ENCODE measurements at regions not wholly inside any gene's neighbourhood (a gene's known extent, or its start where the extent isn't known, plus 50 kb on each side); places are given as distances from the start of the nearest gene placed in this dataset.

DNA sequence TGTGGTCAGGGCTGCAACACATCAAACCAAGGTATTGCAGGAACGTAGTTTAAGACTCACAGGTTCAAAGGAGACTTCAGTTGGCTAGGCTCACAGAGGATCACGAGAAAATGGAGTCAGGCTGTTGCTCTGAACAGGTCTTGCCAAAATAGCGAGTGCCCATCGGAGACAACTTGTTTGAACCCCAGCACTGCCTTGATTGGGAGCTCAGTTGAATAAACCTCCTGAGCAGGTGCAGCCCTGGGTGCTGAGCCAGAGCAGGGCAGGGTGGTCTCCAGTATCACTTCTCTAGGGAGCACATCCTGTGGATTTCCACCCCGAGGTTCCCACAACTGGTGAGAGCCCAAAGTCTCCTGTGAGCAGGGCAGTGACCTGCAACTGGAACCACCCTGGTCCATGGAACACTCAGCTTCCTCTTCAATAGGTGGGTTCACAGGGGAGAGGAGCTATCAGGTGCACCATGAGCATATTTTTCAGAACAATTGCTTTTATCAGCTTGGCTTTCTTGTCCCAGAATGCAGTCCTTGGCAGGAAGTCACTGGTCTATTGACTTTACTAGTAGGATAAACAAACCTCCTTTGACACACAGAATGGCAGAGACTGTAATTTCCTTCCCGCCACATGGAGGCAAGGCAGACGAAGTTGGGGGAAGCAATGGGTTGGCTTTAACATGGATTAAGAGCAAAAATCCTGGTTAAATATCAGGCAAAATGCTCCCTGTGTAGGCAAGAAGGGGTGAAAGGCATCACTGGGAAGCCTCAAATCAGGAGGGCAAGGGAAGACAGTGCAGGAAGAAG, 267.7 kb upstream of the FOXQ1 start:
- Histone ChIP-seq H3K4me2 (ENCODE audit: low read length) (no peak overlapping the region), H2AFZ (ENCODE audit: low read depth, low read length, poor library complexity, severe bottlenecking) (no peak overlapping the region), H3K4me3 (replicated peaks in 1 of 2; ENCODE audit: low read depth in 1 of 2, low read length in 2 of 2) (no peak overlapping the region), H3K9me2 (ENCODE audit: insufficient read depth) (no peaks in the 10 kb centered on the region), H3K4me1 (ENCODE audit: control insufficient read depth in 1 of 2, insufficient read depth in 2 of 2, low read length in 2 of 2) (peaks cover 4 to 7% of the 10 kb centered on the region in 2 experiments; a peak in 2 of 4 replicates), H3K27ac (ENCODE audit: low read depth, low read length) (no peak overlapping the region), H3K27me3 (ENCODE audit: insufficient read depth, low read length) (peaks cover 26% of the 10 kb centered on the region; the same call in 1 of the 2 replicates), H3K79me2 (ENCODE audit: insufficient read depth, low read length) (no peaks in the 10 kb centered on the region), H4K20me1 (ENCODE audit: insufficient read depth) (no peaks in the 10 kb centered on the region), H3K9me3 (ENCODE audit: control insufficient read depth in 1 of 2, insufficient read depth in 1 of 2, low read depth in 1 of 2, low read length in 2 of 2) (no peaks in the 10 kb centered on the region), H3K36me3 (ENCODE audit: control insufficient read depth in 1 of 2, insufficient read depth in 2 of 2, low read length in 2 of 2) (no peaks in the 10 kb centered on the region), H3K9ac (ENCODE audit: low read length) (no peak overlapping the region)
- CTCF ChIA-PET = no interaction called here
- DNase-seq (ENCODE audit: low read depth, low spot score) (no peak), ATAC-seq (no peak)
- POLR2A ChIA-PET = no interaction called here
- intact Hi-C loops (cut with micrococcal nuclease) = no loop called here
- RAD21 ChIA-PET (ENCODE audit: low non-redundant PET in 1 of 2, low total read pairs in 2 of 2, uncharacterized antibody in 2 of 2, unreplicated experiment in 2 of 2) = no interaction called here
- no TSS peak for BruUV-seq (replicated peaks)
- TF ChIP-seq SP1 (IDR thresholded peaks at IDR 0.05; ENCODE audit: low read depth) (no peak), FOSL1 (IDR thresholded peaks at IDR 0.05; ENCODE audit: low read depth) (no peak), POLR2A (IDR thresholded peaks at IDR 0.05; ENCODE audit: borderline replicate concordance, extremely low read depth, insufficient read depth, insufficient read length) (no peak), CTCF (IDR thresholded peaks at IDR 0.05 in 2 of 3, conservative IDR thresholded peaks at IDR 0.05 in 1 of 3; ENCODE audit: borderline replicate concordance in 1 of 3, insufficient read depth in 1 of 3, low read depth in 2 of 3, low read length in 2 of 3) (no peak), ZNF274 (IDR thresholded peaks at IDR 0.05; ENCODE audit: low read depth, low read length) (no peak), RAD21 (IDR thresholded peaks at IDR 0.05; ENCODE audit: low read depth) (no peak), ATF3 (IDR thresholded peaks at IDR 0.05) (no peak), ZFX (IDR thresholded peaks at IDR 0.05) (no peak), POLR2AphosphoS5 (IDR thresholded peaks at IDR 0.05; ENCODE audit: low read depth, low read length) (no peak)
